ENCODE measurements at regions not wholly inside any gene's neighbourhood (a gene's known extent, or its start where the extent isn't known, plus 50 kb on each side); places are given as distances from the start of the nearest gene placed in this dataset.

DNA sequence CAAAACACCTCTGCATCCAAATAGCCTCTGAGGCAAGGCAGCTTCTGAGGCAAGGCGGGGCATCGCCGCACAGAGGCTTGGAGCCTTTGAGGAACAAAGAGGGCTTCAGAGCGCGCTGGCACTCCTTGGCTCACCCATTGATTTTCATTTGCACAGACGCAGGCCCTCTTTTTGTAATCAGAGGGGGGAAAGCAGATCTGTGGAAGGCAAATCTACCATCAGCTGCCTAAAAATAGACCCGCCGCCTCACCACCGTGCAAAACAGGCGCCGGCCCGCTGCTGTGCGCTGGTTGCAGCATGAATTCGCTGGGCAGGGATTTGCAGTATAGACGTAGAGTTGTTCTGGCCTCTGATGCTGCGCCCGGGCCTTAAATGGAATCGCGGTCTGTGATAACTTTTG, 69.9 kb upstream of the STMND1 start:
- no peak overlapping the region for H2AFZ ChIP-seq (ENCODE audit: control insufficient read depth, low read depth, low read length)
- no peaks in the 10 kb centered on the region for H3K79me2 ChIP-seq (ENCODE audit: control insufficient read depth, insufficient read depth, low read length)
- no peak overlapping the region for H3K27ac ChIP-seq (ENCODE audit: control insufficient read depth, insufficient read depth)
- no peak for FAIRE-seq
- no peaks in the 10 kb centered on the region for H4K20me1 ChIP-seq (ENCODE audit: control insufficient read depth, insufficient read depth)
- SMC1A ChIA-PET (ENCODE audit: uncharacterized antibody, unreplicated experiment) = interaction anchor here (0.6 kb wide), 1 partner anchor 10 kb away, joined by 3 read pairs; no protein-coding TSS in a partner anchor
- H3K9me3 ChIP-seq (replicated peaks; ENCODE audit: control insufficient read depth, insufficient read depth, low read length) = no peaks in the 10 kb centered on the region
- in situ Hi-C loops (cut with MboI) (no loop called here), intact Hi-C loops (cut with micrococcal nuclease; ENCODE audit: unreplicated experiment) (no loop called here)
- no peak for ATAC-seq
- DNase-seq (ENCODE audit: low read depth, low spot score) = no peak
- CTCF ChIA-PET = interaction anchor here (1.2 kb wide), 1 partner anchor 13 kb away, joined by 3 read pairs; no protein-coding TSS in a partner anchor
- BruUV-seq (replicated peaks) = no TSS peak
- no peaks in the 10 kb centered on the region for H3K4me1 ChIP-seq (ENCODE audit: control insufficient read depth, insufficient read depth, low read length)
- H3K4me3 ChIP-seq = no peak overlapping the region
- no peak overlapping the region for H3K4me2 ChIP-seq (ENCODE audit: control insufficient read depth, insufficient read depth)
- POLR2A ChIA-PET = no interaction called here
- RAD21 ChIA-PET (ENCODE audit: unreplicated experiment) = no interaction called here
- no peaks in the 10 kb centered on the region for H3K27me3 ChIP-seq (replicated peaks in 1 of 2; ENCODE audit: control insufficient read depth in 2 of 2, insufficient read depth in 2 of 2, low read length in 1 of 2)
- no peak overlapping the region for H3K9ac ChIP-seq (ENCODE audit: control insufficient read depth, insufficient read depth, low read length)
- no peaks in the 10 kb centered on the region for H3K36me3 ChIP-seq (ENCODE audit: control insufficient read depth in 2 of 2, insufficient read depth in 2 of 2, low read length in 1 of 2)
- 79% methylated on average over 19 of the region's 19 CpGs for WGBS (ENCODE audit: insufficient coverage, insufficient replicate concordance, low lambda C conversion rate, missing lambda C conversion rate)
- TF ChIP-seq EZH2 (IDR thresholded peaks at IDR 0.05; ENCODE audit: borderline replicate concordance, control insufficient read depth, low read depth, low read length) (no peak), CBFB (IDR thresholded peaks at IDR 0.05; ENCODE audit: low read depth) (no peak), MXI1 (IDR thresholded peaks at IDR 0.05; ENCODE audit: low read depth, low read length) (no peak), DPF2 (IDR thresholded peaks at IDR 0.05) (no peak), MEF2A (IDR thresholded peaks at IDR 0.05; ENCODE audit: insufficient read depth, low read depth, low read length) (no peak), SMC3 (IDR thresholded peaks at IDR 0.05; ENCODE audit: borderline replicate concordance, low read length) (no peak), USF1 (IDR thresholded peaks at IDR 0.05; ENCODE audit: borderline replicate concordance, extremely low read length, insufficient read depth, low read depth, low read length) (no peak), EED (IDR thresholded peaks at IDR 0.05; ENCODE audit: low read depth) (no peak), ZNF384 (IDR thresholded peaks at IDR 0.05; ENCODE audit: borderline replicate concordance, low read depth, low read length) (no peak), RELA (IDR thresholded peaks at IDR 0.05; ENCODE audit: borderline replicate concordance, partially characterized antibody) (no peak), MYB (IDR thresholded peaks at IDR 0.05; ENCODE audit: borderline replicate concordance, low read depth, low read length) (no peak), ZNF687 (IDR thresholded peaks at IDR 0.05) (no peak), SREBF1 (IDR thresholded peaks at IDR 0.05; ENCODE audit: low read length) (no peak), HDAC6 (IDR thresholded peaks at IDR 0.05; ENCODE audit: unreplicated experiment) (no peak), ZZZ3 (IDR thresholded peaks at IDR 0.05; ENCODE audit: control insufficient read depth, insufficient read length, low read depth) (no peak)
- TF ChIP-seq, protein P1, sequence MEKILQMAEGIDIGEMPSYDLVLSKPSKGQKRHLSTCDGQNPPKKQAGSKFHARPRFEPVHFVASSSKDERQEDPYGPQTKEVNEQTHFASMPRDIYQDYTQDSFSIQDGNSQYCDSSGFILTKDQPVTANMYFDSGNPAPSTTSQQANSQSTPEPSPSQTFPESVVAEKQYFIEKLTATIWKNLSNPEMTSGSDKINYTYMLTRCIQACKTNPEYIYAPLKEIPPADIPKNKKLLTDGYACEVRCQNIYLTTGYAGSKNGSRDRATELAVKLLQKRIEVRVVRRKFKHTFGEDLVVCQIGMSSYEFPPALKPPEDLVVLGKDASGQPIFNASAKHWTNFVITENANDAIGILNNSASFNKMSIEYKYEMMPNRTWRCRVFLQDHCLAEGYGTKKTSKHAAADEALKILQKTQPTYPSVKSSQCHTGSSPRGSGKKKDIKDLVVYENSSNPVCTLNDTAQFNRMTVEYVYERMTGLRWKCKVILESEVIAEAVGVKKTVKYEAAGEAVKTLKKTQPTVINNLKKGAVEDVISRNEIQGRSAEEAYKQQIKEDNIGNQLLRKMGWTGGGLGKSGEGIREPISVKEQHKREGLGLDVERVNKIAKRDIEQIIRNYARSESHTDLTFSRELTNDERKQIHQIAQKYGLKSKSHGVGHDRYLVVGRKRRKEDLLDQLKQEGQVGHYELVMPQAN (conservative IDR thresholded peaks at IDR 0.05) = no peak
